ENCODE measurements at regions not wholly inside any gene's neighbourhood (a gene's known extent, or its start where the extent isn't known, plus 50 kb on each side); places are given as distances from the start of the nearest gene placed in this dataset.

- TF ChIP-seq POLR2A (IDR thresholded peaks at IDR 0.05) (no peak), CTCF (IDR thresholded peaks at IDR 0.05) (no peak)
Observed at GRCh38 chr10:33507662-33508425, 173.4 kb upstream of the NRP1 start.
